ENCODE measurements at regions not wholly inside any gene's neighbourhood (a gene's known extent, or its start where the extent isn't known, plus 50 kb on each side); places are given as distances from the start of the nearest gene placed in this dataset.

DNA sequence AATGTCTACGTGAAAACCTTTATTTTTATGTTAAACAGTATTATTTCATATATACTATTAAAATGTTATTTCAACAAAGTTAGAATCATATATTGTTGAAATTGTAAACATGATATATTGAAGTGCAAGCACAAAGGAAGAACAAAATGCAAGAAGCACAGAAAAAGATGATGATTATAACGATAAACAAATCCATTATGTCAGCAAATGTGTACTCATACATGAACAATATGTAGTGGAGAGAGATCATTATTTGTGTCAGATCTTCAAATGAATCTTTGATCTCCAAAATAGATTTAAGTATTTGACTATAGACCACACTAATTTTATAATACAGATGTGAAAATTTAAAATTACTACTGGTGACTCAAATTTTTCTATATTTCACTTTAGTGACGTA, 1104.4 kb upstream of the CRIM1 start:
- WGBS, 2 donors = 76 to 90% methylated on average over 3 of the region's 3 CpGs

DNA sequence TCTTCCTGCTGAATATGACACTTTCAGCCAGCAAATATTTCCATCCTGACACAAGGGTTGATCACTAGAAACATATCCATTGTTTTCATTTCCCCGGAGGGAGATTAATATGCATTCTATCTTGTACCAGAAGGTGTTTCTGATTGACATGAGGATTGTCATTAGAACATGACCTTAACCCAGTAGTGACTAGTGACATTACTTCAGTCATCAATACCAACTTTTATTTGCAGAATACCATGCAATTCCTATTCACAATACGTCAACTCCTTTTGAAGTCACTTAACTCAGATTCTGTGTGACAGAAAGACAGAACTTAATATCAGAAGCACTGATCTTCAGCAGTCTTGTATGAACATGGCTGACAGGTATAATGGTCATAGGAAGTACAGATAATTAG, 1108.9 kb upstream of the CRIM1 start:
- Histone ChIP-seq H3K36me3 (no peaks in the 10 kb centered on the region), H3K9me3 (peaks cover 0 to 8% (median 0%) of the 10 kb centered on the region in 3 donors), H3K4me1 (no peaks in the 10 kb centered on the region), H3K4me3 (no peak overlapping the region), H3K27me3 (no peaks in the 10 kb centered on the region), H3K27ac (no peak overlapping the region)
- intact Hi-C loops (cut with DNase I) = no loop called here
- DNase-seq = no peak
- TF ChIP-seq, protein P1, sequence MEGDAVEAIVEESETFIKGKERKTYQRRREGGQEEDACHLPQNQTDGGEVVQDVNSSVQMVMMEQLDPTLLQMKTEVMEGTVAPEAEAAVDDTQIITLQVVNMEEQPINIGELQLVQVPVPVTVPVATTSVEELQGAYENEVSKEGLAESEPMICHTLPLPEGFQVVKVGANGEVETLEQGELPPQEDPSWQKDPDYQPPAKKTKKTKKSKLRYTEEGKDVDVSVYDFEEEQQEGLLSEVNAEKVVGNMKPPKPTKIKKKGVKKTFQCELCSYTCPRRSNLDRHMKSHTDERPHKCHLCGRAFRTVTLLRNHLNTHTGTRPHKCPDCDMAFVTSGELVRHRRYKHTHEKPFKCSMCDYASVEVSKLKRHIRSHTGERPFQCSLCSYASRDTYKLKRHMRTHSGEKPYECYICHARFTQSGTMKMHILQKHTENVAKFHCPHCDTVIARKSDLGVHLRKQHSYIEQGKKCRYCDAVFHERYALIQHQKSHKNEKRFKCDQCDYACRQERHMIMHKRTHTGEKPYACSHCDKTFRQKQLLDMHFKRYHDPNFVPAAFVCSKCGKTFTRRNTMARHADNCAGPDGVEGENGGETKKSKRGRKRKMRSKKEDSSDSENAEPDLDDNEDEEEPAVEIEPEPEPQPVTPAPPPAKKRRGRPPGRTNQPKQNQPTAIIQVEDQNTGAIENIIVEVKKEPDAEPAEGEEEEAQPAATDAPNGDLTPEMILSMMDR (IDR thresholded peaks at IDR 0.05) = no peak
- no peak for TF ChIP-seq POLR2A (IDR thresholded peaks at IDR 0.05)
- 53 to 67% methylated on average over 2 of the region's 2 CpGs for WGBS, 2 donors

More for the DNA sequence above, 1104.4 kb upstream of the CRIM1 start:
- no peak for TF ChIP-seq POLR2A (IDR thresholded peaks at IDR 0.05)
- TF ChIP-seq, protein P1 (IDR thresholded peaks at IDR 0.05) = no peak
- no peaks in the 10 kb centered on the region for H3K27me3 ChIP-seq
- H3K36me3 ChIP-seq = no peaks in the 10 kb centered on the region
- no peak overlapping the region for H3K4me3 ChIP-seq
- peaks cover 0 to 8% (median 0%) of the 10 kb centered on the region in 3 donors for H3K9me3 ChIP-seq
- intact Hi-C loops (cut with DNase I) = no loop called here
- no peak overlapping the region for H3K27ac ChIP-seq
- no peak for DNase-seq
- H3K4me1 ChIP-seq = no peaks in the 10 kb centered on the region

DNA sequence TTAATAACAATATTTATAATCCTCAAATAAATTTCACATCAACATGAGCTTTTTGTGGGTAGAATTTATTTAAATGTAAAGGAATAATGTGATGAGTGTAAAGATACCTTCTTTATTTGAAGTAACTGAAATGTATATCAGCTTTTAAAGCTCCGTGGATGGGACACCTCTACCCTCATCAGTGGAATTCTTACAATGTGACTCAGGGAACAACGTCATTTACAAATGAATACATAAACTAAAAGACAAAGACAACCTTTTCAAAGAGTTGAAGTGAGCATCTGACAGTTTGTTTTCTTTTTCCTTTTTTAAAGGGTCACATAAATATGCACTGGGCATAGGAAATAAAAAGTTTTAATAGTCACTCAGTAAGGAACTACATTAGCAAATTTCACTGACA, 1127.0 kb upstream of the CRIM1 start:
- Histone ChIP-seq H3K4me3 (no peak overlapping the region), H3K9me3 (no peaks in the 10 kb centered on the region), H3K36me3 (no peaks in the 10 kb centered on the region), H3K27me3 (no peaks in the 10 kb centered on the region), H3K27ac (no peak overlapping the region), H3K4me1 (no peaks in the 10 kb centered on the region)
- no peak for DNase-seq
- intact Hi-C loops (cut with DNase I) = no loop called here
- TF ChIP-seq, protein P1 (IDR thresholded peaks at IDR 0.05) = no peak
- no peak for TF ChIP-seq POLR2A (IDR thresholded peaks at IDR 0.05)
- WGBS, 2 donors = 16 to 43% methylated on average over 2 of the region's 2 CpGs

DNA sequence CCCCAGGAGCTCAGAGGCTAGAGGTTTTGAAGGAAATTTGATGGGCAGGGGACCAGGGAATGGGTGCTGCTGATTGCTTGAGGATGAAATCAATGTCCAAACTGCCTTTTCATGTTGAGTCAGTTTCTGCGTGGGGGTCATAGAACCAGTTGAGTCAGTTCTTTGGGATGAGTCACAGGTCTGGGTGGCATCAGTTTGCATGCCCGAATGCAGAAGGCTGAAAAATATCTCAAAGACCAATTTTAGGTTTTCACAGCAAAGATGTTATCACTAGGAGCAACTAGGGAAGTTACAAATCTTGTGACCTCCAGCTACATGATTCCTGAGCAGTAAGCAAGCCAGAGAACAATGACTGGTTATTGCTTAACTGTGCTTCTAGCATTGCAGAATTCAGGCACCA, 1135.1 kb upstream of the CRIM1 start:
- no peak overlapping the region for H3K4me3 ChIP-seq
- TF ChIP-seq POLR2A (IDR thresholded peaks at IDR 0.05) = no peak
- TF ChIP-seq, protein P1 (IDR thresholded peaks at IDR 0.05) = no peak
- 36 to 45% methylated on average over 2 of the region's 2 CpGs for WGBS, 2 donors

DNA sequence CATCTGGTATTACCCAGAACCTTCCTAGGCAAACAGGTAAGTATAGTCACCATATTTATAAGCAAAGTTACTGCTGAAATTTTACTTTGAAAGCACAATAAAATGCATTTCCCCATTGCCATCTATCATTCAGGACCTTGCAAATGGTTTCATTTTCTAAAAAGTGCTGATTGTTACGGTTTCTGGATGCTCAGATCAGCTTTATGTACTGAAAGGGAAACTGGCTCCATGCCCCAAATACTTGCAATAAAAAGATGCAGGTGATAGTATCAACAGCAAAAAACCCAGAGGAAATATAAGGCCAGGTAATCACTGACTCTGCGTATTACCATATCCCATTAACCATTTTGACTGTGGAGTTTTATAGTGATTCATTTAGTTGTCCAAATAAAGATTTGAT, 1150.7 kb upstream of the CRIM1 start:
- H3K27ac ChIP-seq = no peak overlapping the region
- no peaks in the 10 kb centered on the region for H3K9me3 ChIP-seq
- 35 to 66% methylated on average over 2 of the region's 2 CpGs for WGBS, 2 donors
- DNase-seq = no peak
- no peaks in the 10 kb centered on the region for H3K4me1 ChIP-seq
- no peak overlapping the region for H3K4me3 ChIP-seq
- no peaks in the 10 kb centered on the region for H3K27me3 ChIP-seq
- no peaks in the 10 kb centered on the region for H3K36me3 ChIP-seq
- no peak for TF ChIP-seq POLR2A (IDR thresholded peaks at IDR 0.05)
- TF ChIP-seq, protein P1 (IDR thresholded peaks at IDR 0.05) = no peak
- intact Hi-C loops (cut with DNase I) = no loop called here

More for the DNA sequence above, 1135.1 kb upstream of the CRIM1 start:
- Histone ChIP-seq H3K27ac (no peak overlapping the region), H3K27me3 (no peaks in the 10 kb centered on the region), H3K9me3 (peaks cover 0 to 9% (median 0%) of the 10 kb centered on the region in 3 donors), H3K4me1 (peaks cover 0 to 5% (median 0%) of the 10 kb centered on the region in 3 donors), H3K36me3 (no peaks in the 10 kb centered on the region)
- intact Hi-C loops (cut with DNase I) = no loop called here
- no peak for DNase-seq
